Stimulated activated CD4-positive, alpha-beta T cell treated with anti-CD3 and anti-CD28 coated beads, Interleukin-4, amount 100 ng/mL, for 48 hours (primary cell): ENCODE measurements at regions not wholly inside any gene's neighbourhood (a gene's known extent, or its start where the extent isn't known, plus 50 kb on each side); places are given as distances from the start of the nearest gene placed in this dataset.

Source experiments
- DNase-seq, 2 donors: peaks; one replicate each; pipeline ENCODE4 v3.0.0-alpha.2; 2020; ENCODE audit warnings: low read depth in 2 of 2

- DNase-seq = no peak
Observed at GRCh38 chr6:29999416-29999815, 57.1 kb downstream of the HLA-A start.

DNA sequence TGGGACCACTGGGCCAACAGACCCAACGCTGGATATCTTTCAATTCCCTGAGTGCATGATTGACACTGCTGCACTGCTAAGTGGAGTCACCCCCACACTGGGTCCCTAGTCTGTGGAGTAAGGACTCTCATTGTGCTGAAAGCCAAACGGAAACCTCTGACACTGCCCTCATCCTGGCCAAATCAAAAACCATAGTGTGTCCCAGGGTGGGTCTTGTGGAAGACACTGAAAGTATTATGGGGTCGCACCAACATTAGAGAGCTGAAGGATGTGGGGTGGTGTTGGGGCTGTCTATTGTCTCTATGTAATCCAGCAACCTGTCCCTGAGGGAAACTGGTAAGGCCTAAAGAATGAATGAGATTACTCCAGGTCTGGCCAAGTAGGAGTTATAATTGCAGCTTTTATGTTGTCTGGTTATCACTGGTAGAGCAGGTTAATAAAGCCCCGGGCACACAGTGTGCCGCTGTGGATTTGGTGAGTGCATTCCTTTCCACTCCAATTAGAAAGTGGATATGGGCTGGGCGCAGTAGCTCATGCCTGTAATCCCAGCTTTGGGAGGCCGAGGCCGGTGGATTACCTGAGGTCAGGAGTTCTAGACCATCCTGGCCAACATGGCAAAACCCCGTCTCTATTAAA is 57.9 kb downstream of the HLA-A start:
- DNase-seq = no peak

- DNase-seq = no peak
Observed at GRCh38 chr6:30002871-30003270, 58.2 kb upstream of the POLR1H start.

GRCh38 chr6:30005482-30005881 is 55.6 kb upstream of the POLR1H start:
- DNase-seq = no peak

DNA sequence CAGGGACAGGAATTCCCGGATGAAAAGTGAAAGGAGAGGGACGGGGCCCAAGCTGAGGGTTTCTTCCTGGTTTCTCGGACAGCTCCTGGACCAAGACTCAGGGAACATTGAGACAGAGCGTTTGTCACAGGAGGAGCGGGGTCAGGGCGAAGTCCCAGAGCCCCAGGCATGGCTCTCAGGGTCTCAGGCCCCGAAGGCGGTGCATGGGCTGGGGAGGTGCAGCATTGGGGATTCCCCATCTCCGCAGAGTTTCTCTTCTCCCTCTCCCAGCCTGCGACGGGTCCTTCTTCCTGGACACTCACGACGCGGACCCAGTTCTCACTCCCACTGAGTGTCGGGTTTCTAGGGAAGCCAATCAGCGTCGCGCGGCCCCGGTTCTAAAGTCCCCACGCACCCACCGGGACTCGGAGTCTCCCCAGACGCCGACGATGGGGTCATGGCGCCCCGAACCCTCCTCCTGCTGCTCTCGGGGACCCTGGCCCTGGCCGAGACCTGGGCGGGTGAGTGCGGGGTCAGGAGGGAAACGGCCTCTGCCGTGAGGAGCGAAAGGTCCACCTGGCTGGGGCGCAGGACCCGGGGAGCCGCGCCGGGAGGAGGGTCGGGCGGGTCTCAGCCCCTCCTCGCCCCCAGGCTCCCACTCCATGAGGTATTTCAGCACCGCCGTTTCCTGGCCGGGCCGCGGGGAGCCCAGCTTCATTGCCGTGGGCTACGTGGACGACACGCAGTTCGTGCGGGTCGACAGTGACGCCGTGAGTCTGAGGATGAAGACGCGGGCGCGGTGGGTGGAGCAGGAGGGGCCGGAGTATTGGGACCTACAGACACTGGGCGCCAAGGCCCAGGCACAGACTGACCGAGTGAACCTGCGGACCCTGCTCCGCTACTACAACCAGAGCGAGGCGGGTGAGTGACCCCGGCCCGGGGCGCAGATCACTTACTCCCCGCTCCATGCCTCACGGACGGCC is 54.6 kb upstream of the POLR1H start:
- peak in 1 of 2 donors; percentile 7 for DNase-seq

- DNase-seq = peak in 1 of 2 donors; percentile 15
Observed at GRCh38 chr6:30007132-30007764, 53.8 kb upstream of the POLR1H start.

- no peak for DNase-seq
Observed at GRCh38 chr6:30009113-30009512, 52.0 kb upstream of the POLR1H start.
